ENCODE measurements at regions not wholly inside any gene's neighbourhood (a gene's known extent, or its start where the extent isn't known, plus 50 kb on each side); places are given as distances from the start of the nearest gene placed in this dataset.

DNA sequence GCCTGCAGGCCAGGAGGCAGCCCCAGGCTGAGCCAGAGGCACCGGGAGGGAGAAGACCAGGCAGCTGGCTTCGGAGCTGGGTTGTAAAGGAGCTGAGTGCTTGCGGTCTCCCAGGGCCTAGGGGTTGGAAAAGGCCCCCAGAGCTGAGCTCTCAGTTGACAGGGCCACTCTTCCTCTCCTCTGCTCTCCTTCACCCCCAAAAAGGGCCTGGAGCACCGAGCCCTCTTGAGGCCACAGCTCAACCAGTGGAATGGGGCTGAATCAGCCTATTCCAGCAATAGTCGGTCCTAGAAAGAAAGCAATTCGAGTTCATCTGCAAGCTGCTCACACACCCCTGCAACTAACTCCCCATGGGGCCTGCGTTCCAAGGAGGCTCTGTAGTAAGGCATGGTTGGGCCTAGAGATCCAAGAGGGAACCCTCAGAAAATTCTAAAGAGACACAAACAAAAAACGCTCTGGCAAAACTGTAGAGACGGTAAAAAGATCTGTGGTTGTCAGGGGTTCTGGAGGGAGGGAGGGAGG lies 205.0 kb downstream of the BUD13 start:
- DNase-seq (ENCODE audit: insufficient read length, low spot score) (no peak), FAIRE-seq (no peak)

DNA sequence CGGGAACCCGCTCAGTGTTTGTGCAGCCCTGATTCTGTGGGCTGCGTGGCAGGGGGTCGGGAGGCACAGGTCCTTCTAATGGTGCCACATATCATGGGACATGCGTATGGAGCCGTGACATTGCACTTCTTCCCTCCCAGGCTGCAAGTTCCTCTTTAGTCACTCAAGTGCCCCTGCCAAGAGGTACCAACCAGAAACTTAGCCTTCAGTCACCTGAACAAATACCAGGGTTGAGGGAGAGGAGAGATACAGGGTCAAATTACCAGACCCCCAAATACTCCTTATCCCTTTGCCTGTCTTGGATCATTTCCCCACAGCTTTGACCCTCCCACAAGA lies 209.1 kb downstream of the BUD13 start:
- FAIRE-seq (no peak), DNase-seq (ENCODE audit: insufficient read length, low spot score) (no peak)

DNA sequence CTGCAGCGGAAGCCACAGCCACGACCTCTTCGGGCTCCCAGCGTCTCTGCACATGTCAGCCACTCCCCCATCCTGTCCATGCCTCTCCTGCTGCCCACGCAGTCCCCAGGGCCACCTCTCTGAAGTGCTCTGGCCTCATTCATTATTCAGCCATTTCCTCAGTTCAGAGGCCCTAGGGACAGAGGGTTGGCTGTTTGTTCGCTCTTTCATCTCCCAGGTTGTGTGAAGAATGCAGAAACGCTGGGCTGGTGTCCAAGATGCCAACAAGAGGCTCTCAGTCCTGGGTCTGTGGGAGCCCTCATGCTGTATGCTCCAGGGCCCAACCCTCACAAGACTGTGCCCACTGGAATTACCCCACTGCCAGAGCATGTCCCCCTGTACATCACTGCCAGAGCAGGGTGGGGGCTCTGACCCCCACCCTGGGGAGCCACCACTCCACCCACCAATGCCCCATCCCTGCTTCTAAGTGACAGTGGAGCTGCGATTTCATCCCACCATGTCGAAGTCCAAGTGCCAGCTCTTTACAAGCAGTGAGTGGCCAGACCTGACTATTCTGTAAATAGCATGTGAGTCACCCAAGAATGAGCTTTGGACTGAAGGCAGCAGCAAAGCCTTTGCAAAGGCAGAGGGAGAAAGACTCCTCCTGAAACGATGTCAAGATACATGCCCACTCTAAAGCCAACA lies 209.6 kb downstream of the BUD13 start:
- FAIRE-seq (no peak), DNase-seq (ENCODE audit: insufficient read length, low spot score) (no peak)

DNA sequence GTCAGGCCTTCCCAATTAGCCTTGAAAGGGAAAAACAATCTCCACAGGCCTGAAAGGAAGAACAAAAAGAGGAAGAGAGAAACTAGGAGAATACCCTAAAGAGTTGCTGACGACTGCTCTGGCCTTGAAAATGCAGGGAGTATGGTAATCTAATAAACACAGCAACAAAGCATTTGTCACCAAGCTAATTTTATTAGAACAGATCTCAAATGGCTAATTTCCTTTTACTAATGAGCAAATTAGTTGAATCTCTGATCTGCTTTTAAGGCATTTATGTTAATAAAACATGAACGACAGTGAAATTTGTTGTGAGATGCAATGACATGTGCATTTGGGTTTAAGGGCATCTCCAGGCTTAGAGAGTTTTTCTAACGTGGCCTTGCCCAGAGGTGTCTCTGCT lies 212.2 kb downstream of the BUD13 start:
- DNase-seq (ENCODE audit: insufficient read length, low spot score) (no peak), FAIRE-seq (no peak)

DNA sequence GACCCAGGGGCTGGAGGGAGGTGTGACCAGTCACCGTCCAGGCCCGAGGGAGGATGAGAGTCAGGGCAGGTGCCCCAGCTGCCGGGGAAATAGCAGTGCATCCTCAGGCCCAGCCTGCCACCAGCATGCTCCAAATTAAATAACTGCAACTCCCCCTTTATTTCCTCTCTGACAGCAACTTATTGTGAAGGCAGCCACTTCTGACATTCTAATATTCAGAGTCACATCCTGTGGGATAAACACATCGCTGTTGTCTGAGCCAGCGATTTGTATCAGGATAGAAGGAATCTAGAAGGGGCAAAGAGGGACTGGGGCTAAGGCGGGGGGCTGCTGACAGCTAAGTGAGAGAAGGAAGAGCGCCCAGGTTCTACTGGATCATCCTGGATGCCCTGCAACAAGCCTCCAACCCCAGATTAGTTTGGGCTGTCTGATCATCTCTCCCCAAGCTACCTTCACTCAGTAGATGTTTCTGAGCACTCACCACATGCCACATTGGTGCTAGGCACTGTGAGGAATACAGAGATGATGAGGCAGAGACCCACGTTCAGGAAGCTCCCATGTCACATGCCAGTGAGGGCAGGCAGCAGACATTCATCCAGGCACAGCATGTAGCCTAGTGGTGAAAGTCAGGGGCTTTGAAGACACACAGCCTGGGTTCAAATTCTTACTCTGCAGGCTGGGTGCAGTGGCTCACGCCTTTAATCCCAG lies 214.1 kb downstream of the BUD13 start:
- DNase-seq (ENCODE audit: insufficient read length, low spot score) (no peak), FAIRE-seq (no peak)

DNA sequence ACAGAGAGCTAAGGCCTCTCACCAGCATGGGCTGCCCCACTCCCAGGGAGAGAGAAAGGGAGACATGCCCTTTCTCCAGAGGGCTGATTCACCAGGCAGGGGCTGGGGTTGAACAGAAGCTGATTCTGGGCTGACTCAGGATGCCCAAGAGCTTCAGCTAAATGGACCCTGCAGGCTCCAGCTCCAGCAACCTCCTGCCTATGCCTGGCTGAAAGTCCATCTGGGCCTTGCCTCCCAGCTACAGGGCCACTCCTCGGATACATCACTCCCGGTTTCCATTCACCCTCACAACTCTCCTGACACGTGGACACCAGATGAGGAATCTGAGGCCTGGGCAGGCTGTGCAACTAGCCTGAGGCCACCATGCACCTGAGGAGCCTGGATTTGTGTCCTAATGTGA lies 215.5 kb downstream of the BUD13 start:
- FAIRE-seq (no peak), DNase-seq (ENCODE audit: insufficient read length, low spot score) (no peak)

DNA sequence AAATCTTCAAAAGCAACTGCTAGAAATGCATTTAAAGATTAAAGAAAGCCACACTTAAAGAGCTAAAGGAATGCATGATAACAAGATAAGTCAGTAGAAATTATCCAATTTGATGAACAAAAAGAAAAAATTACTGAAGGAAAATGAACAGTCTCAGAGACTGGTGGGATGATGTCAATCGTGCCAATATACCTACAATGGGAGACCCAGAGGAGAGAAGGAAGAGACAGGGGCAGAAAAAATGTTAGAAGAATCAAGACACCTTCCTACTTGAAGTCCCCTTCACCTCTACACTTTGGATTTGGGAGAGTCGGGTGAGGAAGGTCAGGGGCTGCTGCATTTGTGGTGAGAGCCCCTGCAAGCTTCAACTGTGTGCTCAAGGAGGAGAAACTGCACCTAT lies 216.3 kb downstream of the BUD13 start:
- DNase-seq (ENCODE audit: insufficient read length, low spot score): no peak
- no peak for FAIRE-seq

DNA sequence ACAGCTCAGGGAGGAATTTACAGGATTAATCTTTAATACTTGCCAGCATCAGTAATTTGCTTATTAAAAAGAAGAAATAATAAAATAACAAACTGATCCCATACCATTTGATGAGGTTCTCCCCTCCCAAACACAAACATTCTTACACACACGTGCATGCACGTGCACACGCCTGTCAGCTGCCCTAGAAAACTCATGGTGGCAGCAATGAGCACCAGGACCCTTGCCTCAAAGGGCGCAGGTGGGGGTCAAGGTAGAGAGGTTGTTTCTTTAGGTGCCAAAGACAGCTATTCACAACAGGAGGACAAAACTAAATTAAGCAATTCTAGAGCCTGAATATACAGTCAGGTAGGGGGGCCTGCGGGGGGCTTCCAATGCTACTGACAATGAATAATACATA lies 219.3 kb downstream of the BUD13 start:
- no peak for FAIRE-seq

DNA sequence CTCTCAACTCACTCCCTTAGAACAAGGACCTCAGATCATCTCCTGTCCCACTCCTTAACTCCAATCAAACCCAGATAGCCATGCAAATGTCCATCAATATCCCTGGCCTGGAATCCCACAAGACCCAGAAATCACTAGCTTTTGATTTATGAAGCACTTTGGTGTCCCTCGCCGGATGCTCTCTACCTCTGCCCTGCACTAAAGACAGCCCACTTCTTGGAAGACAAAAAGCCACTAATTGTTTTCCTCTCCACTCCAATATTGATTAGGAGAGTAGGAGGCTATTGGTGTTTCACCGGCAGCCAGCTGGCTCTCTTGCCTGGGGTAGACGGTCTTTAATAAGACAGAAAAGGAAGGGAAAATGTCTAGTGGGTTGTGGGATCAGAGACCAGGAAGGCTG lies 221.2 kb downstream of the BUD13 start:
- no peak for FAIRE-seq
- DNase-seq (ENCODE audit: insufficient read length, low spot score): no peak

More for the DNA sequence above, 219.3 kb downstream of the BUD13 start:
- no peak for DNase-seq (ENCODE audit: insufficient read length, low spot score)

DNA sequence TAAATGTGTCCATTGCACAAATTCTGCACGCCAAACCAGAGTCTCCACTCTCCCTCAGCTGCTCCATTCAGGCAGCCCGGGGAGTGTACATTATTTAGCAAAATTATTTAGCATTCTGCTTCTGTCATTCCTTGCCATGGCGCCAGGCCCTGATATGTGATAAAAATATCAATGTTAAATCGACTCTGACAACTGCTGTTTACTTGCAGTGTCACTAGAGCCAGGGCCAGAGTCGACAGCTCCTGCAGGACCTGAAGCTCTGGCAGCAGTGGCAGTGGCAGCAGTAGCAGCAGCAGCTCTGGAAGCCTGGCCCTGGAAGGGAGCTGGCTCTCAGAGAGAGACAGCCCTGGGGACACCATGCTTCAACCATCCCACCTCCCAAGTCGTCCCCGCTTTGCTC lies 224.5 kb downstream of the BUD13 start:
- FAIRE-seq: no peak
- DNase-seq (ENCODE audit: insufficient read length, low spot score): no peak

DNA sequence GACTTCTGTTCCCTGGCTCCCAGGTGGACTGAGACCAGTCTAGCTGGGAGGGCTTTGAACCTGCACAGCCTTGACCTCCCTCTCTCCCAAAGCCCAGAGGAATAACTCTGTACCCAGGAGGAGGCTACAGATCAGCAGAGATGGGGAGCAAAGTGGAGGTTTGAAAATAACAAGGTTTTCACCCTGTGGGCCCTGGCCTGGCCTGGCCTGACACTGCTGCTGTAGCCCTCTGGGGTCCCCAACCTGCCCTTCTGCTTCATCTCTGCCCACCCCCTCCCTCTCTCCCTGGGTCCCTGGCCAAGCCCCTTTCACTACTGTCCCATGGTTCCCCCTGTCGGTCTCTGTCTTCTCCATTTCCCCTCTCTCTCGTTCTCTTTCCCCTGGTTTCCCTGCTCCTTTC lies 225.2 kb downstream of the BUD13 start:
- no peak for DNase-seq (ENCODE audit: insufficient read length, low spot score)
- no peak for FAIRE-seq

DNA sequence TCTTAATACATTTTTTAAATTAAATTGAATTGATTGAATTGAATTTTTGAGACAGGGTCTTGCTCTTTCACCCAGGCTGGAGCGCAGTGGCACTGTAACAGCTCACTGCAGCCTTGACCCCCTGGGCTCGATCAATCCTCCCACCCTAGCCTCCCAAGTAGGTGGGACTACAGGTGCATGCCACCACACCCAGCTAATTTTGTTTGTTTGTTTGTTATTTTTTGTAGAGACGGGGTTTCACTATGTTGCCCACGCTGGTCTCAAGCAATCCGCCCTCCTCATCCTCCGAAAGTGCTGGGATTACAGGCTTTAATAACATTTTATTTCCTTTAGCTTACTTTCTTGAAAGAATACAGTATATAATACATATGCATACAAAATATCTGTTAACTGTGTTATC lies 226.9 kb downstream of the BUD13 start:
- DNase-seq (ENCODE audit: insufficient read length, low spot score) (no peak), FAIRE-seq (no peak)

DNA sequence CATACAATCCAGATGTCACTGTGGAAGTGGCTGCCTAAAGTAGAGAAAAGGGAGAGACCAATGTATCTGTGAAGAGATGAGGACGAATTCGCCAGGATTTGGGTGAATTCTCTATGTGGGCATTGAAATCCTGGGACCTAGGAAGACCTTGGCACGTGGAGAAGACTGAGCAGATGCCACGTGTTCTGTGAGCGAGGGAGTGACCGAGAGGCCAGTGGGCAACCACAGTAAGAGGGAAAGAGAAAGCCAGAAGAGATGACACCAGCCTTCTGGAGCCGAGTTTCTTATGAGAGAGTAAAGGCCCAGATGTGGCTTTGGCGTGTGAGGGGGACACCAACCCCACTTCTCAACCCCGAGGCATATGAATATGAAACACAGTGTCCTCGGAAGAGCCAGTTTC lies 228.1 kb downstream of the BUD13 start:
- no peak for FAIRE-seq
- no peak for DNase-seq (ENCODE audit: insufficient read length, low spot score)

DNA sequence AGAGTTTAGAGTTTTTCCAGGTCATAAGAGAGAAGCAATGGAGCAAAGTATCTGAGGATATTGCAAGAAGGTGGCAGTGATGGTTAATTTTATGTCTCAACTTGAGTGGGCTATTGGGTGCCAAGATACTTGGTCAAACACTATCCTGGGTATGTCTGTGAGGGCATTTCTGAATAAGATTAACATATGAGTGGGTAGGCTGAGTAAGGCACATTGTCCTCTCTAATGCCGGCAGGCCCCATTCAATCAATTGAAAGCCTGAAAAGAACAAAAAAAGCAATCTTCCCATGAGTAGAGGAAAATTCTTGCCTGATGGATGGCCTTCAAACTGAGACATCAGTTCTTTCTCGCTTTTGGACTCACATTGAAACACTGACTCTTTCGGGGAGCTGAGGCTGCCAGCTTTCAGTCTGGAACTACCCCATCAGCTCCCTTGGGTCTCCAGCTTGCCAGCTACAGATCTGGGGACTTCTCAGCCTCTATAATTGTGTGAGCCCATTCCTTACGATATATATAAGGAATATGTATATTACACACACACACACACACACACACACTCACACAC lies 228.8 kb downstream of the BUD13 start:
- DNase-seq (ENCODE audit: insufficient read length, low spot score) (no peak), FAIRE-seq (no peak)

DNA sequence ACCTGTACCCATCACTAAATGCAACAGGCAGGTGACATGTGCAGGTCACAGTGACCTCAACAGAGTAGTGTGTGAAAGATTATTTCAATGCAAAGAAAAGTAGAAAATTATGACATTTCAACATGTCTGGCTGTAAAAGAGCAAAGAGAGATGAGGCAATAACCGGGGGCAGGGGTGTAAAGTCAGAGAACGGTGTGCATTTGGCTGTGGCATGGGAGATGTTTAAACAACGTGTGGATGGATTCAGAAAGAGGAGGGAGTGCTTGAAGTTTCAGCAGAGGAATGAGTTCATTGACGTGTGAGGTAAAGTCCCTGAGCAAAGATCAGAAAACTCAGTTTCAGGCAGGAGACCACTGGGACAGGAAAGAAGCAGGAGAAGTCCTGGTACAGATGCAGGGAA lies 229.7 kb downstream of the BUD13 start:
- DNase-seq (ENCODE audit: insufficient read length, low spot score): no peak
- no peak for FAIRE-seq

DNA sequence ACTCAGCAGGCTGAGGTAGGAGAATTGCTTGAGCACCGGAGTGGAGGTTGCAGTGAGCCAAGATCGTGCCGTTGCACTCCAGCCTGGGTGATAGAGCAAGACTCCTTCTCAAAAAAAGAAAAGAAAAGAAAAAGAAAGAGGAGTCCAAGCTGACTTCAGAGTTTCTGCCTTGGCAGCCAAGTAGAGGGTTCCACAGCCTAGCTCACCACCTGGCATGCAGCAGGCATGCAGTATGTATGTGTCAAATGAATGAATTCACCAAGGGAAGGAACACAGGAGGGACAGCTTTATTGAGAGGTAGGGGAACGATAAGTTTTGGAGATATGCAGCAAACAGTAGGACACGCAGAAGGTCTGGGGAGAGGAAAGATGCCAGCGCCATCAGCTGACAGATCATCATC lies 230.4 kb downstream of the BUD13 start:
- no peak for DNase-seq (ENCODE audit: insufficient read length, low spot score)
- FAIRE-seq: no peak

DNA sequence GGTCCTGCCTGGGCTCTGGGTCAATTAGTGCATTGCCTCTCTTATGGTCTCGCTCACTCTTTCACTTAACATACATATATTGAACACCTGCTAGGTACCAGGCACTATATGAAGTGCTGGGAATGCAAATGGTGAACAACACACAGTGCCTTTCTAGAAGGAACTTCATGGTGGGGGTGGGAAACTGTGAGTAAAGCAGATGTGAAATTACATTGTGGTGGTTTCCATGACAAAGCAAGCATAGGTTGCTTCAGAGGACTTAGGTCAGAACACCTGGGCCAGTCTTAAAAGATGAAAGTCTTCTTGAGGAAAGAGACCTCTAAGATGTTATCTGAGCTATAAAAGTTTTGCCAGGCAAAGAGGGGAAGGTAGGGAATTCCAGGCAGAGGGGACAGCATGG lies 231.3 kb downstream of the BUD13 start:
- no peak for FAIRE-seq
- no peak for DNase-seq (ENCODE audit: insufficient read length, low spot score)

DNA sequence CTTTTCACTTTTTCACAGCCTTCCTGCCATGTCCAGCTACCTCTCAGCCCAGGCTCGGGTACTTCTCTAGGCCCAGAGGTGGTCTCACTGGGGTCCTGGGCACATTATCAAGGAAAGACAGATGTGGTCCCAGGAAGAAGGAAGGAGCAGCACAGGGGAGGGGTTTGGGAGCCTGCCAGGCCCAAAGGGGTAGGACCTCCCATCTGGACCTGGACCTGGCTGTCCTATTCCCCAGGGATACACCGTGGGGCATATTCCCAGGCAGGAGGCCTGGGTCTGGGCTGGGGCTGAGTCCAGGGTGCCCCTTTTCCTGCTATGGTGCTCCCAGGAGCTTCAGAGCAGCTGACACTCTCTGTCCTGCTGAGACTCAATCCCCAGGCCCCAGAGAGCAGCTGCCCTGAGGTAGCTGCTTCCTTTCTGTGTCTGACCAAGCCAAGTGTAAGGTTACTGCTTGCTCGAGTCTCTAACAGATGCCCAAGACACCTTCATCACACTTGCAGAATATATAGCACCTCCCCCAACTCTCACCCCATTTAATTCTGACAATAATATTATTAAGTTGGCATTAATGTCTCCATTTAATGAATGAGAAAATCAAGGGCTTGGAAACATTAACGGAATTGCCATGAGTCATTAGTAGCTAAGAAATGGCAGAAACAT lies 232.0 kb downstream of the BUD13 start:
- DNase-seq (ENCODE audit: insufficient read length, low spot score) (no peak), FAIRE-seq (no peak)

DNA sequence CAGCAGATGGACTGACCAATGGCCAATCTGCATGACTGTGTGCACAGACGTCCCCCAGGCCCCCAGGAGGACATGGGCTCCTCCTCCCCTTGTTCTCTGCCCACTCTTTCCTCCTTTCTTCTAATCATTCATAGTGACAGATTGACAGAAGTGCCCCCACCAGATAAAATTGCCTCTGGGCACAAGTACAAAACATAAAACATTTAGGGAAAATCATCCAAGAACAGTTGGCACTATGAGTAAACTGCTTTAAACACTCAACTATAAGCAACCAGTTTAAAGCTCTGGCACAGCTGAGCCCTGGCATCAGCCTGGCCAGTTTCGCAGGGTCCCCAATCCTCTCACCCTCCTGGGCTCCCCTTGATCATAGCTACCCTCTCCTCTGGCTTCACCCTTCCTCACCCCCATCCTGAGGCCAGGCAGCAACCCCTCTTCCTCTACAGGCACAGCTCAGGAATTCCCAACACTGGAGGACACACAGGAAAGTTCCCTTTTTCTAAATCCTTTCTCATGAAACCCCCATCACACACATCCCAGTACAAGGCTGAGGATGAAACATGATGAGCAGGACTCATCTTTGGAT lies 232.9 kb downstream of the BUD13 start:
- DNase-seq (ENCODE audit: insufficient read length, low spot score): no peak
- no peak for FAIRE-seq

DNA sequence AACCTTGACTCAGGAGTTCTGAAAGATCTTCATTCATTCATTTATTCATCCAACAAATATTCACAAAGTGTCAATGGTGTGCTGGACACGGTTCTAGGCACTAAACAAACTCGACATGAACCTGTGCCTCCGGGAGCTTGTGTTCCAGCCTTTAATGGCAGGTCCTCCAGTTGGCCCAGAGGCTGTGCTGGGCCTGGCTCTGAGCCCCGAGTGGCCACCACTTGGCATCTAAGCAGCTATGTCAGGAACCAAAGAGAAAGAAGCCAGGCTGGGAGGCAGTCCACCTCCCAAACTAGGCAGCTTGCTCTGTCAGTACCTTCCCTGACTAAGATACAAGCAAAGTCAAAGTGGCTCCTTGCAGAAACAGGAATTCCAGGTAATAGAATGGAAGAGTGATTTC lies 233.6 kb downstream of the BUD13 start:
- FAIRE-seq (no peak), DNase-seq (ENCODE audit: insufficient read length, low spot score) (no peak)

DNA sequence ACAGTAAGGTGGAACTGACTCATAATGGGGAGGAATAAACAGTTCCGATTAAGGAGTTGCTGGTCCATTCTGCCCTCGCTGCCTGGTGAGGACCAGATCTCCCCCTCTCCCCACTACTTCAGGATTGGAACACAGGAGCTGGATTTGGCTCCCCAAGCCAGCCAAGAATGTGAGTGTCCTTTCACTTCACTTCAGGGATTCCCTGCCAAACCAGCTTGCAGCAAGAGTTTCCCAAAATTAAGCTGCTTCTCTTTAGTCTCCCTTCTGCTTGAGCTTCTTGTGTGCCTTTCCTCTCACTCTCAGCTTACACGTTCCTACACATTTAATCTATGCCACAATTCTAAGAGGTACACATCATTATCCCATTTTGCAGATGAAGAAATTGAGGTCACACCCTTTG lies 234.1 kb downstream of the BUD13 start:
- FAIRE-seq (no peak), DNase-seq (ENCODE audit: insufficient read length, low spot score) (no peak)
